ENCODE measurements at regions not wholly inside any gene's neighbourhood (a gene's known extent, or its start where the extent isn't known, plus 50 kb on each side); places are given as distances from the start of the nearest gene placed in this dataset.

DNA sequence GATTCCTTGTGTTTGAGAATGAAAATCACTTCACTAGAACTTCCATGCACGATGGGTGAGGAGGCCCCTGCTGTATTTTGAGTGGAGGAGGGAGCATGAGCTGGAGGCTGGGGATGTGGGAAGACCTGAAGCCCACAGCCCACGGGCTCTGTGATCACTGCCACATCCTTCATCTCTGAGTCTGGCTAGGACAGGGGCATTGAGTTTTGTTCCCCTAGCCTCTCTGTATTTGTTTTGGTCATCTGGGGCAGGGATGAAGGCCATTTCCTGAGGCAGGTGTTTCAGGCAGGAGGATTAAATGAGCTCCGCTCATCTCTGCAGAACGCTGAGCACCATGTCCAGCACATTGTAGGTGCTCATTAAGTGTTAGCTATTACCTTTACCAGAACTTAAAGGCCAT, 293.6 kb downstream of the GLRX3 start:
- Histone ChIP-seq H3K27ac (ENCODE audit: low read length, poor library complexity, severe bottlenecking) (no peak overlapping the region), H2BK15ac (ENCODE audit: low read depth, poor library complexity, severe bottlenecking) (no peak overlapping the region), H2AK5ac (ENCODE audit: low read length, severe bottlenecking) (no peak overlapping the region), H3K79me1 (replicated peaks; ENCODE audit: low read length, poor library complexity, severe bottlenecking) (no peaks in the 10 kb centered on the region), H4K91ac (ENCODE audit: low read length) (no peak overlapping the region), H2BK5ac (ENCODE audit: low read depth, low read length, poor library complexity, severe bottlenecking) (no peak overlapping the region), H3K9me3 (ENCODE audit: control insufficient read depth, low read length) (peaks cover 3% of the 10 kb centered on the region), H3K4me1 (ENCODE audit: control insufficient read depth, insufficient read depth, low read depth, low read length) (no peaks in the 10 kb centered on the region), H3K18ac (ENCODE audit: low read depth in 1 of 2, low read length in 2 of 2) (no peak overlapping the region), H2BK120ac (ENCODE audit: low read depth, low read length) (no peak overlapping the region), H3K14ac (ENCODE audit: low read length in 2 of 2) (no peak overlapping the region), H3K36me3 (ENCODE audit: control insufficient read depth in 1 of 2, insufficient read depth in 2 of 2, low read depth in 1 of 2, low read length in 2 of 2) (no peaks in the 10 kb centered on the region), H3K23ac (ENCODE audit: low read length in 2 of 2) (no peak overlapping the region), H3K27me3 (ENCODE audit: control insufficient read depth in 1 of 2, insufficient read depth in 1 of 2, low read length in 2 of 2) (no peaks in the 10 kb centered on the region), H3K4me3 (ENCODE audit: insufficient read depth in 1 of 2, low read depth in 1 of 2, low read length in 2 of 2) (no peak overlapping the region), H4K8ac (ENCODE audit: low read length) (no peak overlapping the region), H2AFZ (ENCODE audit: low read depth, low read length) (no peak overlapping the region), H3K4ac (ENCODE audit: low read depth in 1 of 2, low read length in 2 of 2) (no peak overlapping the region), H3K4me2 (ENCODE audit: low read length, poor library complexity, severe bottlenecking) (no peak overlapping the region), H3K9ac (ENCODE audit: low read length) (no peak overlapping the region), H2BK12ac (ENCODE audit: low read length in 2 of 2) (no peak overlapping the region)
- DNase-seq: no peak
- 70% methylated on average over 4 of the region's 4 CpGs for WGBS

DNA sequence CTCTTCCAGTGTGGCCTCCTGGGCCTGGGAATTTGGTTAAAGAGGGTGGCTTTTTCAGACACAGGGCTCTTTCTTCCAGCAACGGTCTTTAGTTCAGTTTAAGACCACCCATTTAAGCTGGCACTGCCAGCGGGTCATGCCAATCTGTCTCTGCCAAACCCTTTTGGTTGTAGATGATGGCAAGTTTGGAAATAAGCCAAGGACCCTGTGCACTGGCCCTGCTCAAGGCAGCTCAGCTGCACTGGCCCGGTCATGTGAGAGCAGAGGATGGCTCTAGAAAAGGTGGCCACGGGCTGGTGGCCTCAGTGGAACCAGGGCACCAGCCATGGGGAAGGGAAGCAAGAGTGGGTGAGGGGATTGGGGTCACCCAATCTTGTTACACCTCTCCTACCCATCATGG, 294.1 kb downstream of the GLRX3 start:
- Histone ChIP-seq H3K23ac (ENCODE audit: low read length in 2 of 2) (no peak overlapping the region), H3K4me3 (ENCODE audit: insufficient read depth in 1 of 2, low read depth in 1 of 2, low read length in 2 of 2) (no peak overlapping the region), H3K36me3 (ENCODE audit: control insufficient read depth in 1 of 2, insufficient read depth in 2 of 2, low read depth in 1 of 2, low read length in 2 of 2) (no peaks in the 10 kb centered on the region), H3K18ac (ENCODE audit: low read depth in 1 of 2, low read length in 2 of 2) (no peak overlapping the region), H2BK12ac (ENCODE audit: low read length in 2 of 2) (no peak overlapping the region), H2AK5ac (ENCODE audit: low read length, severe bottlenecking) (no peak overlapping the region), H2BK15ac (ENCODE audit: low read depth, poor library complexity, severe bottlenecking) (no peak overlapping the region), H3K79me1 (replicated peaks; ENCODE audit: low read length, poor library complexity, severe bottlenecking) (no peaks in the 10 kb centered on the region), H2AFZ (ENCODE audit: low read depth, low read length) (no peak overlapping the region), H3K27ac (ENCODE audit: low read length, poor library complexity, severe bottlenecking) (no peak overlapping the region), H4K8ac (ENCODE audit: low read length) (no peak overlapping the region), H2BK120ac (ENCODE audit: low read depth, low read length) (no peak overlapping the region), H3K4me2 (ENCODE audit: low read length, poor library complexity, severe bottlenecking) (no peak overlapping the region), H3K4me1 (ENCODE audit: control insufficient read depth, insufficient read depth, low read depth, low read length) (no peaks in the 10 kb centered on the region), H3K9me3 (ENCODE audit: control insufficient read depth, low read length) (peaks cover 1% of the 10 kb centered on the region), H3K14ac (ENCODE audit: low read length in 2 of 2) (no peak overlapping the region), H4K91ac (ENCODE audit: low read length) (peak overlapping the region; percentile 27), H3K9ac (ENCODE audit: low read length) (no peak overlapping the region), H2BK5ac (ENCODE audit: low read depth, low read length, poor library complexity, severe bottlenecking) (no peak overlapping the region), H3K4ac (ENCODE audit: low read depth in 1 of 2, low read length in 2 of 2) (no peak overlapping the region), H3K27me3 (ENCODE audit: control insufficient read depth in 1 of 2, insufficient read depth in 1 of 2, low read length in 2 of 2) (no peaks in the 10 kb centered on the region)
- 50% methylated on average over 4 of the region's 4 CpGs for WGBS
- no peak for DNase-seq

DNA sequence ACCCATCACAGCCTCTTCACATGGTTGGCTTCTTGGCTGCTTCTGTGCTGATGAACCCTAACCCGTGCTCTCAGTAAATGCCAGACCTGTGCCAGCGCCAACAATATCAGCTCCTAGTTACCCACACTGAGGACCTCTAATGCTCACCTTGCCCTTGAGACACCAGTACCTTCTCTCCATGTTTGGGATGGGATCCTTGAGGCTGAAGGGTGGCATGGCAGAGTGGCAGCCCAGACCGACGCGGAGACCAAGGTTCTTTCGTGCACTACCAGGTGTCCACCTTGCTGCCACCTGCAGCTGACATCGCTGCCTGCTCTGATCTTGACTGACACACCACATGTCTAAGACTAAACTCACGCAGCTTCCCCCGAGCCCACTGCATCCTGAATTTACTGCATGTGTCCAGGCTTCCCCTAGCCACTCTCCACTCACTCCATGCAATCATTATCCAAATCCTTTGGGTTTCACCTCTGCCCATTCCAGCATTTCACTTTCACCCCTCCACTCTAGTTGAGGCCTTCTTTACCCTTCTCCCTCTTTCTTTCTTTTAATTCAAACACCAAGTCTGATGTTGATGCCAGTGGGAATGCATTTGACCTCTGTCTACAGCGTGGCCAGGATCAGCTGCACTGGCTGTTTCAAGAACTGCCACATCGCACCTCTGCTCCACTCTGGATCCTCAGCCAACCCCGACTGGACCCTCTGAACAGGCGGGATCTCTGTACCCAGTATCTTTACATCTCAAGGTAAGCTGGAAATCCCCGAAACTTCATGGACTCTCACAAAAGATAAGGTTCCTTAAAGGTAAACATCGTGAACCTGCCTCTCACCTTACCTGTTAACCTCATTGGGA, 294.9 kb downstream of the GLRX3 start:
- Histone ChIP-seq H3K79me1 (replicated peaks; ENCODE audit: low read length, poor library complexity, severe bottlenecking) (no peaks in the 10 kb centered on the region), H4K91ac (ENCODE audit: low read length) (no peak overlapping the region), H3K27ac (ENCODE audit: low read length, poor library complexity, severe bottlenecking) (no peak overlapping the region), H2BK15ac (ENCODE audit: low read depth, poor library complexity, severe bottlenecking) (no peak overlapping the region), H3K4me3 (ENCODE audit: insufficient read depth in 1 of 2, low read depth in 1 of 2, low read length in 2 of 2) (no peak overlapping the region), H3K9me3 (ENCODE audit: control insufficient read depth, low read length) (no peaks in the 10 kb centered on the region), H3K4me2 (ENCODE audit: low read length, poor library complexity, severe bottlenecking) (no peak overlapping the region), H4K8ac (ENCODE audit: low read length) (no peak overlapping the region), H2BK5ac (ENCODE audit: low read depth, low read length, poor library complexity, severe bottlenecking) (no peak overlapping the region), H3K14ac (ENCODE audit: low read length in 2 of 2) (no peak overlapping the region), H3K9ac (ENCODE audit: low read length) (no peak overlapping the region), H3K36me3 (ENCODE audit: control insufficient read depth in 1 of 2, insufficient read depth in 2 of 2, low read depth in 1 of 2, low read length in 2 of 2) (no peaks in the 10 kb centered on the region), H3K4ac (ENCODE audit: low read depth in 1 of 2, low read length in 2 of 2) (no peak overlapping the region), H3K4me1 (ENCODE audit: control insufficient read depth, insufficient read depth, low read depth, low read length) (no peaks in the 10 kb centered on the region), H3K23ac (ENCODE audit: low read length in 2 of 2) (no peak overlapping the region), H3K27me3 (ENCODE audit: control insufficient read depth in 1 of 2, insufficient read depth in 1 of 2, low read length in 2 of 2) (no peaks in the 10 kb centered on the region), H2BK12ac (ENCODE audit: low read length in 2 of 2) (no peak overlapping the region), H2AK5ac (ENCODE audit: low read length, severe bottlenecking) (no peak overlapping the region), H2AFZ (ENCODE audit: low read depth, low read length) (no peak overlapping the region), H2BK120ac (ENCODE audit: low read depth, low read length) (no peak overlapping the region), H3K18ac (ENCODE audit: low read depth in 1 of 2, low read length in 2 of 2) (no peak overlapping the region)
- 88% methylated on average over 13 of the region's 15 CpGs for WGBS
- no peak for DNase-seq

GRCh38 chr10:130432271-130432670, 296.1 kb downstream of the GLRX3 start:
- no peak for DNase-seq
- H2BK5ac ChIP-seq (ENCODE audit: low read depth, low read length, poor library complexity, severe bottlenecking): no peak overlapping the region
- no peak overlapping the region for H3K23ac ChIP-seq (ENCODE audit: low read length in 2 of 2)
- no peaks in the 10 kb centered on the region for H3K27me3 ChIP-seq (ENCODE audit: control insufficient read depth in 1 of 2, insufficient read depth in 1 of 2, low read length in 2 of 2)
- no peak overlapping the region for H3K18ac ChIP-seq (ENCODE audit: low read depth in 1 of 2, low read length in 2 of 2)
- H3K14ac ChIP-seq (ENCODE audit: low read length in 2 of 2): no peak overlapping the region
- no peak overlapping the region for H3K9ac ChIP-seq (ENCODE audit: low read length)
- H2BK120ac ChIP-seq (ENCODE audit: low read depth, low read length): no peak overlapping the region
- no peak overlapping the region for H2AFZ ChIP-seq (ENCODE audit: low read depth, low read length)
- no peak overlapping the region for H3K4me2 ChIP-seq (ENCODE audit: low read length, poor library complexity, severe bottlenecking)
- no peaks in the 10 kb centered on the region for H3K4me1 ChIP-seq (ENCODE audit: control insufficient read depth, insufficient read depth, low read depth, low read length)
- H4K91ac ChIP-seq (ENCODE audit: low read length): no peak overlapping the region
- no peaks in the 10 kb centered on the region for H3K79me1 ChIP-seq (replicated peaks; ENCODE audit: low read length, poor library complexity, severe bottlenecking)
- no peak overlapping the region for H2BK15ac ChIP-seq (ENCODE audit: low read depth, poor library complexity, severe bottlenecking)
- no peak overlapping the region for H4K8ac ChIP-seq (ENCODE audit: low read length)
- H2BK12ac ChIP-seq (ENCODE audit: low read length in 2 of 2): no peak overlapping the region
- no peaks in the 10 kb centered on the region for H3K9me3 ChIP-seq (ENCODE audit: control insufficient read depth, low read length)
- H2AK5ac ChIP-seq (ENCODE audit: low read length, severe bottlenecking): no peak overlapping the region
- no peak overlapping the region for H3K4ac ChIP-seq (ENCODE audit: low read depth in 1 of 2, low read length in 2 of 2)
- H3K27ac ChIP-seq (ENCODE audit: low read length, poor library complexity, severe bottlenecking): no peak overlapping the region
- no peaks in the 10 kb centered on the region for H3K36me3 ChIP-seq (ENCODE audit: control insufficient read depth in 1 of 2, insufficient read depth in 2 of 2, low read depth in 1 of 2, low read length in 2 of 2)
- no peak overlapping the region for H3K4me3 ChIP-seq (ENCODE audit: insufficient read depth in 1 of 2, low read depth in 1 of 2, low read length in 2 of 2)
- 70% methylated on average over 7 of the region's 7 CpGs for WGBS
